Panc1 (cell line): ENCODE measurements at regions not wholly inside any gene's neighbourhood (a gene's known extent, or its start where the extent isn't known, plus 50 kb on each side); places are given as distances from the start of the nearest gene placed in this dataset.

ENCODE experiments used
- ATAC-seq: fragments of 200-7000 bp; cut with Tn5 transposase; 2 replicates; pipeline ENCODE4 v1.9.1; 2020; ENCODE audit warnings: mild to moderate bottlenecking, moderate library complexity
- BruUV-seq: library from RNA; stranded (reverse); fragments of 400-500 nt; replicated peaks from 2 replicates; lab custom pipeline; 2021; lab: Mats Ljungman, UMichigan
- CTCF ChIA-PET: fragments of 300-600 bp; sonication (Branson Sonifier 250); formaldehyde crosslinking; loops from one replicate; lab custom pipeline; 2022; ENCODE audit warnings: antibody characterized with exemption; lab: Charles Lee
- POLR2A ChIA-PET: fragments of 300-600 bp; sonication (Branson Sonifier 250); formaldehyde crosslinking; loops from one replicate; lab custom pipeline; 2022; ENCODE audit warnings: antibody characterized with exemption; lab: Charles Lee
- DNase-seq: peaks from one replicate; pipeline ENCODE4 v3.0.0-alpha.2; 2010; ENCODE audit warnings: low read depth, low spot score
- H3K27ac ChIP-seq: 2 replicates; pipeline ENCODE4 v1.5.1; 2011; ENCODE audit warnings: mild to moderate bottlenecking, low read length, inconsistent platforms
- H3K27me3 ChIP-seq: fragments of 200-500 bp; sonication (Bioruptor generic); 2 replicates; pipeline ENCODE4 v1.6.0; 2014; ENCODE audit warnings: low read length, inconsistent platforms; ENCODE audit not compliant: control insufficient read depth, insufficient read depth
- H3K36me3 ChIP-seq: fragments of 200-500 bp; sonication (Bioruptor generic); 2 replicates; pipeline ENCODE4 v1.5.1; 2014; ENCODE audit warnings: inconsistent platforms, mild to moderate bottlenecking, low read length, moderate library complexity; ENCODE audit not compliant: control insufficient read depth, insufficient read depth
- H3K4me1 ChIP-seq: 2 replicates; pipeline ENCODE4 v1.5.1; 2011; ENCODE audit warnings: inconsistent platforms, mild to moderate bottlenecking, low read length, moderate library complexity; ENCODE audit not compliant: control insufficient read depth, insufficient read depth
- H3K4me3 ChIP-seq, 2 experiments: 2 replicates each; pipeline ENCODE4 v1.5.1; 2011 to 2012; ENCODE audit warnings: low read depth in 2 of 2, low read length in 2 of 2, mild to moderate bottlenecking in 2 of 2, inconsistent platforms in 1 of 2, moderate library complexity in 1 of 2
- H3K9me3 ChIP-seq: fragments of 200-500 bp; sonication (Bioruptor generic); 2 replicates; pipeline ENCODE4 v1.5.1; 2014; ENCODE audit warnings: low read depth, mild to moderate bottlenecking, inconsistent platforms, low read length, moderate library complexity; ENCODE audit not compliant: control insufficient read depth, insufficient read depth
- POLR2AphosphoS5 ChIP-seq: IDR thresholded peaks from 2 replicates; pipeline ENCODE4 v1.6.1; 2012; ENCODE audit warnings: mild to moderate bottlenecking, low read depth, low read length, moderate library complexity
- REST ChIP-seq, 2 experiments: IDR thresholded peaks; 2 replicates each; pipeline ENCODE4 v1.6.1; 2011 to 2012; ENCODE audit warnings: low read depth in 2 of 2, control low read depth in 1 of 2, low read length in 1 of 2, mild to moderate bottlenecking in 1 of 2, moderate library complexity in 1 of 2; ENCODE audit not compliant: insufficient read depth in 1 of 2
- SIN3A ChIP-seq: IDR thresholded peaks from 2 replicates; pipeline ENCODE4 v1.6.1; 2012; ENCODE audit warnings: low read depth, mild to moderate bottlenecking, low read length, moderate library complexity, borderline replicate concordance; ENCODE audit not compliant: insufficient read depth
- TCF7L2 ChIP-seq: IDR thresholded peaks from 2 replicates; pipeline ENCODE4 v1.6.1; 2011; ENCODE audit warnings: mild to moderate bottlenecking, low read depth, low read length, inconsistent platforms
- in situ Hi-C: cut with HindIII; loops from 2 replicates; pipeline ENCODE4 v1.10.0; 2016; ENCODE audit warnings: low sequenced_read_pairs, low pct_unique_long_range_greater_than_20kb
- intact Hi-C: fragments of 100-400 bp; cut with micrococcal nuclease; formaldehyde crosslinking; loops from one replicate; pipeline ENCODE4 v1.10.0; 2022; ENCODE audit not compliant: unreplicated experiment
- TF ChIP-seq, protein P1 (sequence below): fragments of 450-650 bp; IDR thresholded peaks from 2 replicates; pipeline ENCODE4 v1.5.1; 2017; ENCODE audit warnings: mild to moderate bottlenecking

- Histone ChIP-seq H3K9me3 (no peaks in the 10 kb centered on the region), H3K27ac (no peak overlapping the region), H3K36me3 (no peaks in the 10 kb centered on the region), H3K4me3 (no peak overlapping the region), H3K27me3 (no peaks in the 10 kb centered on the region), H3K4me1 (no peaks in the 10 kb centered on the region)
- no peak for ATAC-seq
- in situ Hi-C loops, result no loop called here
- no TSS peak for BruUV-seq
- intact Hi-C loops, result no loop called here
- TF ChIP-seq SIN3A, result no peak
- TF ChIP-seq, protein P1, sequence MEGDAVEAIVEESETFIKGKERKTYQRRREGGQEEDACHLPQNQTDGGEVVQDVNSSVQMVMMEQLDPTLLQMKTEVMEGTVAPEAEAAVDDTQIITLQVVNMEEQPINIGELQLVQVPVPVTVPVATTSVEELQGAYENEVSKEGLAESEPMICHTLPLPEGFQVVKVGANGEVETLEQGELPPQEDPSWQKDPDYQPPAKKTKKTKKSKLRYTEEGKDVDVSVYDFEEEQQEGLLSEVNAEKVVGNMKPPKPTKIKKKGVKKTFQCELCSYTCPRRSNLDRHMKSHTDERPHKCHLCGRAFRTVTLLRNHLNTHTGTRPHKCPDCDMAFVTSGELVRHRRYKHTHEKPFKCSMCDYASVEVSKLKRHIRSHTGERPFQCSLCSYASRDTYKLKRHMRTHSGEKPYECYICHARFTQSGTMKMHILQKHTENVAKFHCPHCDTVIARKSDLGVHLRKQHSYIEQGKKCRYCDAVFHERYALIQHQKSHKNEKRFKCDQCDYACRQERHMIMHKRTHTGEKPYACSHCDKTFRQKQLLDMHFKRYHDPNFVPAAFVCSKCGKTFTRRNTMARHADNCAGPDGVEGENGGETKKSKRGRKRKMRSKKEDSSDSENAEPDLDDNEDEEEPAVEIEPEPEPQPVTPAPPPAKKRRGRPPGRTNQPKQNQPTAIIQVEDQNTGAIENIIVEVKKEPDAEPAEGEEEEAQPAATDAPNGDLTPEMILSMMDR, result no peak
- TF ChIP-seq TCF7L2, result no peak
- TF ChIP-seq REST (IDR thresholded peaks at IDR 0.05; ENCODE audit: insufficient read depth in 1 of 2, low read depth in 2 of 2, low read length in 1 of 2), result no peak
- TF ChIP-seq POLR2AphosphoS5, result no peak
- POLR2A ChIA-PET, result no interaction called here
- DNase-seq, result no peak
- CTCF ChIA-PET, result no interaction called here
These were observed 101.2 kb downstream of the C12orf50 start for GRCh38 chr12:87928031-87928430.

- intact Hi-C loops, result no loop called here
These were observed 104.2 kb downstream of the C12orf50 start for GRCh38 chr12:87925021-87925420.

More at GRCh38 chr12:87925021-87925420, 104.2 kb downstream of the C12orf50 start:
- no peaks in the 10 kb centered on the region for H3K9me3 ChIP-seq
- TF ChIP-seq POLR2AphosphoS5 (no peak), REST (IDR thresholded peaks at IDR 0.05; ENCODE audit: insufficient read depth in 1 of 2, low read depth in 2 of 2, low read length in 1 of 2) (no peak), SIN3A (no peak), TCF7L2 (no peak)
- TF ChIP-seq, protein P1, result no peak
- no peak overlapping the region for H3K27ac ChIP-seq
- POLR2A ChIA-PET, result no interaction called here
- DNase-seq, result no peak
- in situ Hi-C loops, result no loop called here
- H3K4me1 ChIP-seq, result no peaks in the 10 kb centered on the region
- ATAC-seq, result no peak
- BruUV-seq, result no TSS peak
- H3K36me3 ChIP-seq, result no peaks in the 10 kb centered on the region
- no peak overlapping the region for H3K4me3 ChIP-seq
- CTCF ChIA-PET, result no interaction called here
- no peaks in the 10 kb centered on the region for H3K27me3 ChIP-seq
